Left ventricle myocardium inferior (tissue), 1 donor: ENCODE measurements at regions not wholly inside any gene's neighbourhood (a gene's known extent, or its start where the extent isn't known, plus 50 kb on each side); places are given as distances from the start of the nearest gene placed in this dataset.
A peak's percentile ranks its signal among the peaks of the same experiment; 100 is the strongest.

Experiments
- DNase-seq: peaks from one replicate; pipeline ENCODE4 v3.0.0-alpha.2; 2020
- H3K27ac ChIP-seq: fragments of 200-600 bp; replicated peaks from 2 replicates; pipeline ENCODE4 v1.8.0; 2021
- H3K27me3 ChIP-seq: fragments of 200-600 bp; 2 replicates; pipeline ENCODE4 v1.8.0; 2021; ENCODE audit warnings: low read depth
- H3K36me3 ChIP-seq: fragments of 200-600 bp; 2 replicates; pipeline ENCODE4 v1.8.0; 2021
- H3K4me1 ChIP-seq: fragments of 200-600 bp; 2 replicates; pipeline ENCODE4 v1.8.0; 2021
- H3K4me3 ChIP-seq: fragments of 200-600 bp; 2 replicates; pipeline ENCODE4 v1.8.0; 2021; ENCODE audit warnings: mild to moderate bottlenecking, moderate library complexity
- H3K9me3 ChIP-seq: fragments of 200-600 bp; replicated peaks from 2 replicates; pipeline ENCODE4 v1.8.0; 2021
- CTCF ChIP-seq: fragments of 200-600 bp; IDR thresholded peaks from 2 replicates; pipeline ENCODE4 v1.8.0; 2021; ENCODE audit warnings: antibody characterized with exemption, mild to moderate bottlenecking, borderline replicate concordance
- intact Hi-C: fragments of 100-400 bp; cut with micrococcal nuclease; formaldehyde crosslinking; loops from one replicate; pipeline ENCODE4 v1.11.0; 2022
- donor health status: DM: no; HTN: yes; CAD: no; lungs with severe emphysema.

GRCh38 chr4:14583752-14584151 lies 418.5 kb upstream of the CPEB2 start:
- H3K4me1 ChIP-seq = peaks cover 7% of the 10 kb centered on the region
- no peak for DNase-seq
- H3K27me3 ChIP-seq = no peaks in the 10 kb centered on the region
- peaks cover 4% of the 10 kb centered on the region for H3K9me3 ChIP-seq
- intact Hi-C loops = no loop called here
- no peak overlapping the region for H3K27ac ChIP-seq
- TF ChIP-seq CTCF = no peak
- no peaks in the 10 kb centered on the region for H3K36me3 ChIP-seq
- H3K4me3 ChIP-seq = no peak overlapping the region

GRCh38 chr4:14592950-14593349 lies 409.3 kb upstream of the CPEB2 start:
- no peaks in the 10 kb centered on the region for H3K9me3 ChIP-seq
- intact Hi-C loops = no loop called here
- TF ChIP-seq CTCF = no peak
- H3K27ac ChIP-seq = no peak overlapping the region
- DNase-seq = no peak
- H3K4me1 ChIP-seq = peaks cover 5% of the 10 kb centered on the region
- no peaks in the 10 kb centered on the region for H3K36me3 ChIP-seq
- no peaks in the 10 kb centered on the region for H3K27me3 ChIP-seq
- no peak overlapping the region for H3K4me3 ChIP-seq

- Histone ChIP-seq H3K4me3 (no peak overlapping the region), H3K9me3 (no peaks in the 10 kb centered on the region), H3K27ac (no peak overlapping the region), H3K4me1 (peaks cover 5% of the 10 kb centered on the region), H3K36me3 (no peaks in the 10 kb centered on the region), H3K27me3 (no peaks in the 10 kb centered on the region)
- DNase-seq = no peak
- TF ChIP-seq CTCF = no peak
- intact Hi-C loops = no loop called here
These were observed 406.3 kb upstream of the CPEB2 start for GRCh38 chr4:14596028-14596427.

- intact Hi-C loops = no loop called here
- TF ChIP-seq CTCF = no peak
- Histone ChIP-seq H3K9me3 (no peaks in the 10 kb centered on the region), H3K4me3 (no peak overlapping the region), H3K36me3 (no peaks in the 10 kb centered on the region), H3K4me1 (peaks cover 5% of the 10 kb centered on the region), H3K27ac (no peak overlapping the region), H3K27me3 (no peaks in the 10 kb centered on the region)
- no peak for DNase-seq
These were observed 405.8 kb upstream of the CPEB2 start for GRCh38 chr4:14596437-14596836.

- no peak overlapping the region for H3K4me3 ChIP-seq
- H3K27ac ChIP-seq = no peak overlapping the region
- no peak for DNase-seq
- no peaks in the 10 kb centered on the region for H3K27me3 ChIP-seq
- intact Hi-C loops = no loop called here
- peak; percentile 21 for TF ChIP-seq CTCF
- H3K36me3 ChIP-seq = no peaks in the 10 kb centered on the region
- peaks cover 5% of the 10 kb centered on the region for H3K4me1 ChIP-seq
- no peaks in the 10 kb centered on the region for H3K9me3 ChIP-seq
These were observed 405.4 kb upstream of the CPEB2 start for GRCh38 chr4:14596904-14597303.

GRCh38 chr4:14602206-14602605 lies 400.1 kb upstream of the CPEB2 start:
- Histone ChIP-seq H3K4me3 (no peak overlapping the region), H3K36me3 (no peaks in the 10 kb centered on the region), H3K9me3 (no peaks in the 10 kb centered on the region), H3K27me3 (no peaks in the 10 kb centered on the region), H3K27ac (no peak overlapping the region), H3K4me1 (no peaks in the 10 kb centered on the region)
- TF ChIP-seq CTCF = no peak
- intact Hi-C loops = no loop called here
- DNase-seq = no peak
